Astrocyte of the cerebellum (primary cell): ENCODE measurements at regions not wholly inside any gene's neighbourhood (a gene's known extent, or its start where the extent isn't known, plus 50 kb on each side); places are given as distances from the start of the nearest gene placed in this dataset.

Experiments
- DNase-seq: peaks from one replicate; pipeline ENCODE4 v3.0.0-alpha.2; 2011; ENCODE audit warnings: low read depth
- H3K4me3 ChIP-seq: 2 replicates; pipeline ENCODE4 v1.5.1; 2011; ENCODE audit warnings: mild to moderate bottlenecking, low read depth, low read length, moderate library complexity
- in situ Hi-C: cut with HindIII; loops from 2 replicates; pipeline ENCODE4 v1.10.0; 2017; ENCODE audit warnings: low sequenced_read_pairs
- TF ChIP-seq, protein P1 (sequence below): IDR thresholded peaks from 2 replicates; pipeline ENCODE4 v1.5.1; 2012; ENCODE audit warnings: low read length, low read depth, moderate library complexity, mild to moderate bottlenecking; ENCODE audit errors: missing control alignments

DNA sequence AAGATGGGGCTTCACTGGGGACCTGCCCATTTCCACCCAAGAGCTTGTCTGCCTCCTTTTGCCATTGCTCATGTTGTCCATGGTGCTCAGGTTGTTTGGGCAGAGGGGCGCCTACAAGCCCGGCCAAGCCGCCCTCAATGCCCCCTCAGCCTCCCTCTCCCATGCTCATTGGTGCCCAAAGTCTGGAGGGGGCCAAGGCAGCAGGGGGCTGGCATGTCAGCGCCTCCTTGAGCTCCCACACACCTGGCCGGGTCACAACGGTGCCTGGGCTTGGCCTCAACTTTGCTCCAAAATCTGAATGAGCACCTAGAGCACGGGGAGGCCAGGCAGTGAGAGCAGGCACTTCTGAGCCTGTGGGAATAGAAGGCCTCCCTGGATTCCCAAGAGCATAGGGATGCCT, 1598.8 kb downstream of the PCDH7 start:
- in situ Hi-C loops, result no loop called here
- no peak overlapping the region for H3K4me3 ChIP-seq
- no peak for DNase-seq
- TF ChIP-seq, protein P1, sequence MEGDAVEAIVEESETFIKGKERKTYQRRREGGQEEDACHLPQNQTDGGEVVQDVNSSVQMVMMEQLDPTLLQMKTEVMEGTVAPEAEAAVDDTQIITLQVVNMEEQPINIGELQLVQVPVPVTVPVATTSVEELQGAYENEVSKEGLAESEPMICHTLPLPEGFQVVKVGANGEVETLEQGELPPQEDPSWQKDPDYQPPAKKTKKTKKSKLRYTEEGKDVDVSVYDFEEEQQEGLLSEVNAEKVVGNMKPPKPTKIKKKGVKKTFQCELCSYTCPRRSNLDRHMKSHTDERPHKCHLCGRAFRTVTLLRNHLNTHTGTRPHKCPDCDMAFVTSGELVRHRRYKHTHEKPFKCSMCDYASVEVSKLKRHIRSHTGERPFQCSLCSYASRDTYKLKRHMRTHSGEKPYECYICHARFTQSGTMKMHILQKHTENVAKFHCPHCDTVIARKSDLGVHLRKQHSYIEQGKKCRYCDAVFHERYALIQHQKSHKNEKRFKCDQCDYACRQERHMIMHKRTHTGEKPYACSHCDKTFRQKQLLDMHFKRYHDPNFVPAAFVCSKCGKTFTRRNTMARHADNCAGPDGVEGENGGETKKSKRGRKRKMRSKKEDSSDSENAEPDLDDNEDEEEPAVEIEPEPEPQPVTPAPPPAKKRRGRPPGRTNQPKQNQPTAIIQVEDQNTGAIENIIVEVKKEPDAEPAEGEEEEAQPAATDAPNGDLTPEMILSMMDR, result no peak

DNA sequence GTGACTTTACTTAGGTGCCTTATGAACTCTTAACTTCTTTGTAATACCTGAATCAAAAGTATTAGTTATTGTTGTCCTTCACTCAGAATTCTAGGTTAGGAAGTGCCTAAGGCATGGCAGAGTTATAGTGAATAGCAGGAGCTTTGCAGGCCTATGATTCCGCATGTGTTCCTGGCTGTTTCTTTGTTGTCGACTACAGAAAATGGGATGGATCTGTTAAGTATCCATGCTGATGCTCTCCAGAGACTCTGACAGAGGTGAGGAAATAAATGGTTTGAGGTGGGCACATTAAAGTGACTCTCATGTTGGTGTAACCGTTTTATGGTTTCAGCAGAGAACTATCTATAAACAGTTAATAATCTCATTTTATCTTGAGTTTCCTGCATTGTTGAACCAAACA, 1601.3 kb downstream of the PCDH7 start:
- TF ChIP-seq, protein P1, result no peak
- in situ Hi-C loops, result no loop called here
- H3K4me3 ChIP-seq, result no peak overlapping the region
- DNase-seq, result no peak

DNA sequence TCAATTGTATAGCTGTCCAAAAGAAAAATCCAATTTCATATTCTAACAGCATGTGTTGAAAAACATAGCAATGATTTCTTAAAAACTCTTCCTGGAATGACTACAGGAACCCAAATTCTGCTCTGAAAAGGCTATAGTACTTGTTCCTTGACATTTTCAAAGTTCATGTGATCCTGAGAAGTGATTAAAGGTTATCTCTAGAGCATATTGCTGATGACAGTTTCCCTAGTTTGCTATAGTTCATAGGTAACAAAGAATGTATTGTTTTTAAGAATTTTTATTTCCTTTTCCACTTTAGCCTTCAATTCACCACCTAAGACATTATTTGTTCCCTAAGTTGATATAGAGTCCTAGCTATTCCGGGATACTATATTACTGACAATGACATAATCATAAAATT, 1614.6 kb downstream of the PCDH7 start:
- no peak overlapping the region for H3K4me3 ChIP-seq
- no peak for DNase-seq
- TF ChIP-seq, protein P1, result no peak
- in situ Hi-C loops, result no loop called here

DNA sequence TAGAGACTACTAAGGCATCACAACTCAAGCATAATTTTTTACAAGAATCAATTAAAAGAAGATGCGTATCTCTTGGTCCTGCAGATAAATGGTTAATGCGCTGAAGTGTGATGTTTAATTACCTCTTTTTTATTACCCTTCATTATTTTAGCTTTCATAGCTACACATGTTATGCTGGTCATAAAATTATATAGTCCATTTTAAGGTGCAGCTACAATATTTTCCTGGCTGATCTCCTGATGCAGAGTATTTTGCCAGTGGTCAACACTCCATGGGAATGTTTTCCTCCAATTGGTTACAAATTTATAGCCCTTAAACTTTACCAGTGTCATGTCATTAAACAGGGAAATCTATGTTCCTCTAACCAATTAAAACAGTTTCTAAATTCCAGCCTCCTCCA, 1617.2 kb downstream of the PCDH7 start:
- in situ Hi-C loops, result no loop called here
- no peak for DNase-seq
- H3K4me3 ChIP-seq, result no peak overlapping the region
- TF ChIP-seq, protein P1, result no peak

DNA sequence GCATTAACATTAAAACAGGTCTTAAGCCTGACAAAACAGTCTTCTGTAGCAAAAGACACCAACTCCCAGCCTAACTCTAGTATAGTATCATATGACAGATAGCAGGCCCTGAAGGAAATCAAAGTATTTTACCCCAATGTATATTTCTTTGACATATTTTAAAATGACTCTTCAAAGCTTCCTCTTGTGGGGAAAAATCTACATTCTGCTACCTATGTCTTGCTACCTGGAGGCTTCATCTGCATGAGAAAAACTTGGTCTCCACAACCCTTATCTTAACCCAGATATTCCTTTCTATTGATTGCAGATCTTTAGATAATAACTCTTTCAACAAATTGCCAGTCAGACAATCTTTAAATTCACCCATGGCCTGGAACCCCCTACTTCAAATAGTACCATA, 1620.4 kb downstream of the PCDH7 start:
- no peak overlapping the region for H3K4me3 ChIP-seq
- TF ChIP-seq, protein P1, result no peak
- DNase-seq, result no peak
- in situ Hi-C loops, result no loop called here

DNA sequence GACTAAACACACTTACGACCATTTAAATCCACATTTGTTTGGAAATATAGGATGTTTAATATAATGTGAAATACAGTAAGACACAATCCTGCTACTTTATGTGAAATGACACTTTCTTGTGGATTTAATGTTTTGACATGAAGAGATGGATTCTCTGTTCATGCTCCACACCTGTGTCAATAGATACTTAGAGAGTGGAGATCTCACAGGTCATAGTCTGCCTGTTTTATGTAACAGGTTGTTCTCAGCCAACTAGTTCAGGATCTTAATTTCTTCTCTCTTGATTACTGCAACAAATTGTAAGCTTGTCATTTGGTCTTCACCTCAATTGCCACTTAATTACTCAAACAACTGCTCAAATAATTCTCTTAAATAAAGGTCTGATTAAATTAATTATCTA, 1621.2 kb downstream of the PCDH7 start:
- TF ChIP-seq, protein P1, result no peak
- in situ Hi-C loops, result no loop called here

DNA sequence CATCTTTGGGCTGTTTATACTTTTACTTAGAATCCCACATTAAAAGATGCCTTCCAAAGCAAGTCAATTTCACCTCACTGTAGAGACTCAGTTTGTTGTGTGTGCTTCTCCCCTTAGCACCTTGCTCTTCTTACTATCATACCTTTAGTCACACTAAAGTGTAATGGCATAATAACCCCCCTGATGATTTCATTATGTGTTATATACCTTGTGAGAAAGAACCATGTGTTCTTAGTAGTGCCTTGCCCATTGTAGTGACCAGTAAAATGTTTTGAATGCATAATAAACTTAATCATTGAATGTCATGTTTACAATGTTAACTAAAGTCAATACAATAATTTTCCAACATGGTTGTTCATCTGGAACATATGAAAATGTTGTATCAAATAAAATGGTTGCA, 1621.9 kb downstream of the PCDH7 start:
- H3K4me3 ChIP-seq, result no peak overlapping the region
- TF ChIP-seq, protein P1, result no peak
- DNase-seq, result no peak
- in situ Hi-C loops, result no loop called here

More for the DNA sequence above, 1621.2 kb downstream of the PCDH7 start:
- no peak overlapping the region for H3K4me3 ChIP-seq
- no peak for DNase-seq
